ENCODE measurements at regions not wholly inside any gene's neighbourhood (a gene's known extent, or its start where the extent isn't known, plus 50 kb on each side); places are given as distances from the start of the nearest gene placed in this dataset.

DNA sequence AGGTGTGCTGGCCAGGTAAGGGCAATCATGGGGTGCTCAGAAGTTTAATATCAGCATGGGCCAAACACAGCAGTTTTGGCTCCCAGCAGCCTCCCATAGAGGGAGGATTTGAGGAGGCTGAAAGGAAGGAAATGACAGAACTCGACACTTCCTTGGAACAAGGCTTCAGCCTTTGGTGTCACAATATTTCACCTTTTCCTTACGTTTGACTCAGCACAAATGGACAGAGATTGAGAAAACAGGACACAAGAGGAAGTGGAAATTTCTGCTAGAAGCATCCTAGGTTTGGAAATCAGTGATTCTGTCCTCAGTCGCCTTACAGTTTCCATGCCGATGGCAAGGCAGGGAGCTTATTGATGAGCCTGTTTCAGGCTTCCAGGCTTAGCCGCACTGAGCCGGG lies 181.4 kb downstream of the MAF start:
- TF ChIP-seq, protein P1, sequence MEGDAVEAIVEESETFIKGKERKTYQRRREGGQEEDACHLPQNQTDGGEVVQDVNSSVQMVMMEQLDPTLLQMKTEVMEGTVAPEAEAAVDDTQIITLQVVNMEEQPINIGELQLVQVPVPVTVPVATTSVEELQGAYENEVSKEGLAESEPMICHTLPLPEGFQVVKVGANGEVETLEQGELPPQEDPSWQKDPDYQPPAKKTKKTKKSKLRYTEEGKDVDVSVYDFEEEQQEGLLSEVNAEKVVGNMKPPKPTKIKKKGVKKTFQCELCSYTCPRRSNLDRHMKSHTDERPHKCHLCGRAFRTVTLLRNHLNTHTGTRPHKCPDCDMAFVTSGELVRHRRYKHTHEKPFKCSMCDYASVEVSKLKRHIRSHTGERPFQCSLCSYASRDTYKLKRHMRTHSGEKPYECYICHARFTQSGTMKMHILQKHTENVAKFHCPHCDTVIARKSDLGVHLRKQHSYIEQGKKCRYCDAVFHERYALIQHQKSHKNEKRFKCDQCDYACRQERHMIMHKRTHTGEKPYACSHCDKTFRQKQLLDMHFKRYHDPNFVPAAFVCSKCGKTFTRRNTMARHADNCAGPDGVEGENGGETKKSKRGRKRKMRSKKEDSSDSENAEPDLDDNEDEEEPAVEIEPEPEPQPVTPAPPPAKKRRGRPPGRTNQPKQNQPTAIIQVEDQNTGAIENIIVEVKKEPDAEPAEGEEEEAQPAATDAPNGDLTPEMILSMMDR (IDR thresholded peaks at IDR 0.05), result no peak
- no peak for TF ChIP-seq POLR2A (IDR thresholded peaks at IDR 0.05)

Measured in body of pancreas (tissue), 4 donors.